ENCODE measurements at regions not wholly inside any gene's neighbourhood (a gene's known extent, or its start where the extent isn't known, plus 50 kb on each side); places are given as distances from the start of the nearest gene placed in this dataset.

DNA sequence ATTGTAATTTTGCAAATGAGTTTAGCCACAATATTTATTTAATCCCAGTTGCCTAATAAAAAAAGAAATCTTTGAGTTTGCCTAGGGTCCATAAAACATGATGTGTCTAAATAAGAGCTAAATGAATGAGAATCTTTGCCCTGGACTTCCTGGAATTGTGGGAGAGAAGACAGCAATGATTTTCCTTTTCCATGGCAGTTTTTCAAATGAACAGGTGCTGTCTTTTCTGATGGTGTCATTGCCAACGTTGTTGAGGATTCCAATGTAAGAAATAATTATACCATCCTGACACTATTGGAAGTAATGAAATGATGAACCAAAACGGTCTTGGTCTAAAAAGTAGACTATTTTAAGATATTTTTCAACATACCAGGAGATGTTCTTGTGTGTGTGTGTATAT is 984.7 kb upstream of the CELF2 start:
- Histone ChIP-seq H3K4me1 (ENCODE audit: control insufficient read depth in 2 of 3, insufficient read depth in 2 of 3, low read depth in 1 of 3, low read length in 3 of 3) (no peaks in the 10 kb centered on the region), H3K9ac (ENCODE audit: low read length in 3 of 3) (no peak overlapping the region), H3K27ac (ENCODE audit: low read depth in 2 of 2, low read length in 2 of 2) (no peak overlapping the region), H3K9me3 (ENCODE audit: control insufficient read depth in 2 of 3, insufficient read depth in 1 of 3, low read length in 3 of 3) (no peaks in the 10 kb centered on the region), H3K4me3 (ENCODE audit: low read length in 3 of 3) (no peak overlapping the region), H3K27me3 (ENCODE audit: control insufficient read depth, insufficient read depth, low read length) (no peaks in the 10 kb centered on the region), H3K36me3 (ENCODE audit: control insufficient read depth in 2 of 3, insufficient read depth in 3 of 3, low read length in 3 of 3) (no peaks in the 10 kb centered on the region)
- FAIRE-seq (no peak), DNase-seq (no peak)
- TF ChIP-seq, protein P1, sequence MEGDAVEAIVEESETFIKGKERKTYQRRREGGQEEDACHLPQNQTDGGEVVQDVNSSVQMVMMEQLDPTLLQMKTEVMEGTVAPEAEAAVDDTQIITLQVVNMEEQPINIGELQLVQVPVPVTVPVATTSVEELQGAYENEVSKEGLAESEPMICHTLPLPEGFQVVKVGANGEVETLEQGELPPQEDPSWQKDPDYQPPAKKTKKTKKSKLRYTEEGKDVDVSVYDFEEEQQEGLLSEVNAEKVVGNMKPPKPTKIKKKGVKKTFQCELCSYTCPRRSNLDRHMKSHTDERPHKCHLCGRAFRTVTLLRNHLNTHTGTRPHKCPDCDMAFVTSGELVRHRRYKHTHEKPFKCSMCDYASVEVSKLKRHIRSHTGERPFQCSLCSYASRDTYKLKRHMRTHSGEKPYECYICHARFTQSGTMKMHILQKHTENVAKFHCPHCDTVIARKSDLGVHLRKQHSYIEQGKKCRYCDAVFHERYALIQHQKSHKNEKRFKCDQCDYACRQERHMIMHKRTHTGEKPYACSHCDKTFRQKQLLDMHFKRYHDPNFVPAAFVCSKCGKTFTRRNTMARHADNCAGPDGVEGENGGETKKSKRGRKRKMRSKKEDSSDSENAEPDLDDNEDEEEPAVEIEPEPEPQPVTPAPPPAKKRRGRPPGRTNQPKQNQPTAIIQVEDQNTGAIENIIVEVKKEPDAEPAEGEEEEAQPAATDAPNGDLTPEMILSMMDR (IDR thresholded peaks at IDR 0.05; ENCODE audit: borderline replicate concordance, extremely low read depth, insufficient read depth): no peak
- intact Hi-C loops (cut with DNase I): no loop called here

DNA sequence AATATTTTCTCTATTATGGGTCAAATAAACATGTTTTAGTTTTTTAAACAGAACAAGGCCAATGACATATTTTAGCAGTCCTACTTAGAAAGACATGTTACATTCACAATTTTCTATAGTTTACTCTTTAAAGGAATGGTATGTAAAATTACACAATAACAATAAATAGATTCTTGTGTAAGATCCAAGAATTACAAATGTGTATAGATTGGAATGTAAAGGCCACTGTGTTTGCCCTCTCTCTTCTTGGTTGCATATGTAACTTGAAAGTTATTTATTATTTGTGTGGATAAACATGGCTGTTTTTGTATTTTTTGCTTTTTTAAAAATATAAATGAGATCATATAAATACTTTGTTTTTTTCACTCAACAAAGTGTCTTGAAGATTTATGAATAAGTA is 979.3 kb upstream of the CELF2 start:
- intact Hi-C loops (cut with DNase I): no loop called here

DNA sequence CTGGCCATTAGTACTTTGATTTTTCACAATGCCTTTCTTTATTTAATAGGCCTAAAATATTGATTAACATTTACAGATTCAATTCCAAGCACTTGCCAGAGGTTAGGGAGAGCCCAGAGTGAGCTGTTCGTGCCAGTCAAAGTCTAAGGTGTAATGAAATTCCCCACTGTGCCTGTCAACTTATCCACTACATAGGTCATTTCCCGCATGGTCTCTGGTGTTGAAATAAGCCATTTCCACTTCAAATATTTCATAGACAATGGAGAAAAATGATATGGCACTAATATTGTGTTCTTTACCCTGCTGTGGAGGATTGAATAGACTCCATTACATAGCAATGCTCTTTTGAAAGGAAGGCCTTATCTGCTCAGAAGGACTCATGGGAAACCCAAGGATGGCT is 978.1 kb upstream of the CELF2 start:
- H3K4me1 ChIP-seq (ENCODE audit: control insufficient read depth in 2 of 3, insufficient read depth in 2 of 3, low read depth in 1 of 3, low read length in 3 of 3): no peaks in the 10 kb centered on the region
- H3K27me3 ChIP-seq (ENCODE audit: control insufficient read depth, insufficient read depth, low read length): no peaks in the 10 kb centered on the region
- TF ChIP-seq, protein P1 (IDR thresholded peaks at IDR 0.05; ENCODE audit: borderline replicate concordance, extremely low read depth, insufficient read depth): no peak
- intact Hi-C loops (cut with DNase I): no loop called here
- no peak overlapping the region for H3K9ac ChIP-seq (ENCODE audit: low read length in 3 of 3)
- no peak for DNase-seq
- H3K36me3 ChIP-seq (ENCODE audit: control insufficient read depth in 2 of 3, insufficient read depth in 3 of 3, low read length in 3 of 3): no peaks in the 10 kb centered on the region
- no peak for FAIRE-seq
- H3K4me3 ChIP-seq (ENCODE audit: low read length in 3 of 3): no peak overlapping the region
- no peak overlapping the region for H3K27ac ChIP-seq (ENCODE audit: low read depth in 2 of 2, low read length in 2 of 2)
- no peaks in the 10 kb centered on the region for H3K9me3 ChIP-seq (ENCODE audit: control insufficient read depth in 2 of 3, insufficient read depth in 1 of 3, low read length in 3 of 3)

More for the DNA sequence above, 979.3 kb upstream of the CELF2 start:
- H3K27me3 ChIP-seq (ENCODE audit: control insufficient read depth, insufficient read depth, low read length): no peaks in the 10 kb centered on the region
- H3K4me3 ChIP-seq (ENCODE audit: low read length in 3 of 3): no peak overlapping the region
- H3K4me1 ChIP-seq (ENCODE audit: control insufficient read depth in 2 of 3, insufficient read depth in 2 of 3, low read depth in 1 of 3, low read length in 3 of 3): no peaks in the 10 kb centered on the region
- DNase-seq (no peak), FAIRE-seq (no peak)
- H3K9ac ChIP-seq (ENCODE audit: low read length in 3 of 3): no peak overlapping the region
- H3K27ac ChIP-seq (ENCODE audit: low read depth in 2 of 2, low read length in 2 of 2): no peak overlapping the region
- H3K9me3 ChIP-seq (ENCODE audit: control insufficient read depth in 2 of 3, insufficient read depth in 1 of 3, low read length in 3 of 3): no peaks in the 10 kb centered on the region
- TF ChIP-seq, protein P1 (IDR thresholded peaks at IDR 0.05; ENCODE audit: borderline replicate concordance, extremely low read depth, insufficient read depth): no peak
- H3K36me3 ChIP-seq (ENCODE audit: control insufficient read depth in 2 of 3, insufficient read depth in 3 of 3, low read length in 3 of 3): no peaks in the 10 kb centered on the region

DNA sequence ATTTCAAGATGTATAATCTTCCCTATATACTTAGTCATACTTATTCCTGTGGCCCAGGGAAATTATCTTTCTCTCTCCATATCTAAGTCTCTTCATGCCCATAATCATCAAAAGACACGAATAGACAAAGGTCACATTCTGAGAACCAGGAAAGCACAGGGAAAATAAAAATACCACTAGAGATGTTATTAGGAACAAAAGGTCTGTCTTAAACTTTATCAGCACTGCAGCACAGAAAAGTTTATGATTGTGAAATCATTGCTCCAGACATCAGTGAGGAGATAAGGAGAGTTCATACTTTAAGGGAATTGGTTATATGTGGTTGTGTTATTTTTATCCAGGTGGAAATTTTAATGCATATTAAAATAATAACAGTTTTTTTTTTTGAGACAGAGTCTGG is 974.6 kb upstream of the CELF2 start:
- intact Hi-C loops (cut with DNase I): no loop called here
- Histone ChIP-seq H3K4me1 (ENCODE audit: control insufficient read depth in 2 of 3, insufficient read depth in 2 of 3, low read depth in 1 of 3, low read length in 3 of 3) (no peaks in the 10 kb centered on the region), H3K27me3 (ENCODE audit: control insufficient read depth, insufficient read depth, low read length) (no peaks in the 10 kb centered on the region), H3K9ac (ENCODE audit: low read length in 3 of 3) (no peak overlapping the region), H3K27ac (ENCODE audit: low read depth in 2 of 2, low read length in 2 of 2) (no peak overlapping the region), H3K36me3 (ENCODE audit: control insufficient read depth in 2 of 3, insufficient read depth in 3 of 3, low read length in 3 of 3) (no peaks in the 10 kb centered on the region), H3K4me3 (ENCODE audit: low read length in 3 of 3) (no peak overlapping the region), H3K9me3 (ENCODE audit: control insufficient read depth in 2 of 3, insufficient read depth in 1 of 3, low read length in 3 of 3) (no peaks in the 10 kb centered on the region)
- TF ChIP-seq, protein P1 (IDR thresholded peaks at IDR 0.05; ENCODE audit: borderline replicate concordance, extremely low read depth, insufficient read depth): no peak
- no peak for DNase-seq
- no peak for FAIRE-seq

Measured in kidney (tissue), 13 donors.